GOT3 (cell line): ENCODE measurements at regions not wholly inside any gene's neighbourhood (a gene's known extent, or its start where the extent isn't known, plus 50 kb on each side); places are given as distances from the start of the nearest gene placed in this dataset.
"Not testable (repeated sequence)": the region's sequence is repeated elsewhere in the genome, so short reads cannot be mapped to it uniquely, and the experiment has no call there.

Experiments
- DNase-seq: peaks from one replicate; lab custom pipeline; 2025; ENCODE audit warnings: mixed read lengths; lab: John Stamatoyannopoulos, UW

- no peak for DNase-seq
Observed at GRCh38 chr7:155948845-155949244, 136.6 kb upstream of the SHH start.

GRCh38 chr7:155948423-155948822, 136.2 kb upstream of the SHH start:
- no peak for DNase-seq

- DNase-seq: no peak
Observed at GRCh38 chr7:155947051-155947450, 134.8 kb upstream of the SHH start.

GRCh38 chr7:155945670-155946325, 133.5 kb upstream of the SHH start:
- no peak for DNase-seq

- no peak for DNase-seq
Observed at GRCh38 chr7:155944901-155945300, 132.6 kb upstream of the SHH start.

- no peak for DNase-seq
Observed at GRCh38 chr7:155943251-155943899, 131.1 kb upstream of the SHH start.

GRCh38 chr7:155942226-155942950, 130.1 kb upstream of the SHH start:
- DNase-seq: no peak

- DNase-seq: no peak
Observed at GRCh38 chr7:155941688-155942087, 129.4 kb upstream of the SHH start.

GRCh38 chr7:155939350-155939749, 127.1 kb upstream of the SHH start:
- no peak for DNase-seq

GRCh38 chr7:155938129-155938528, 125.9 kb upstream of the SHH start:
- no peak for DNase-seq

- DNase-seq: no peak
Observed at GRCh38 chr7:155935726-155936125, 123.5 kb upstream of the SHH start.

GRCh38 chr7:155935005-155935557, 122.8 kb upstream of the SHH start:
- DNase-seq: no peak

GRCh38 chr7:155932324-155932723, 120.1 kb upstream of the SHH start:
- not testable (repeated sequence) for DNase-seq

GRCh38 chr7:155931396-155932085, 119.3 kb upstream of the SHH start:
- no peak for DNase-seq

GRCh38 chr7:155930527-155930926, 118.3 kb upstream of the SHH start:
- no peak for DNase-seq

GRCh38 chr7:155930061-155930460, 117.8 kb upstream of the SHH start:
- no peak for DNase-seq

GRCh38 chr7:155928583-155928982, 116.3 kb upstream of the SHH start:
- no peak for DNase-seq

GRCh38 chr7:155927905-155928304, 115.6 kb upstream of the SHH start:
- no peak for DNase-seq

GRCh38 chr7:155925682-155926081, 113.4 kb upstream of the SHH start:
- no peak for DNase-seq

- no peak for DNase-seq
Observed at GRCh38 chr7:155922067-155922816, 110.0 kb upstream of the SHH start.

- no peak for DNase-seq
Observed at GRCh38 chr7:155921804-155922066, 109.5 kb upstream of the SHH start.
